ENCODE measurements at regions not wholly inside any gene's neighbourhood (a gene's known extent, or its start where the extent isn't known, plus 50 kb on each side); places are given as distances from the start of the nearest gene placed in this dataset.

GRCh38 chr2:19274439-19274838, 84.0 kb downstream of the OSR1 start:
- no peak overlapping the region for H3K4me3 ChIP-seq (replicated peaks; ENCODE audit: insufficient read depth, low read length)
- no peak for DNase-seq (ENCODE audit: low read depth in 1 of 2, low spot score in 1 of 2)
- no peaks in the 10 kb centered on the region for H3K27me3 ChIP-seq (ENCODE audit: insufficient read depth, poor library complexity, severe bottlenecking)
- H3K27ac ChIP-seq (replicated peaks), result no peak overlapping the region
- TF ChIP-seq GABPA (IDR thresholded peaks at IDR 0.05; ENCODE audit: low read depth) (no peak), SPI1 (IDR thresholded peaks at IDR 0.05; ENCODE audit: borderline replicate concordance, low read depth) (no peak), REST (IDR thresholded peaks at IDR 0.05; ENCODE audit: insufficient replicate concordance, low read depth) (no peak), POLR2AphosphoS5 (IDR thresholded peaks at IDR 0.05; ENCODE audit: low read depth) (no peak), CTCF (IDR thresholded peaks at IDR 0.05; ENCODE audit: insufficient read depth, low read length) (no peak)

GRCh38 chr2:19272941-19273470, 85.4 kb downstream of the OSR1 start:
- no peak overlapping the region for H3K27ac ChIP-seq (replicated peaks)

More at GRCh38 chr2:19272941-19273470, 85.4 kb downstream of the OSR1 start:
- DNase-seq (ENCODE audit: low read depth in 1 of 2, low spot score in 1 of 2), result no peak
- TF ChIP-seq POLR2AphosphoS5 (IDR thresholded peaks at IDR 0.05; ENCODE audit: low read depth), result no peak
- TF ChIP-seq GABPA (IDR thresholded peaks at IDR 0.05; ENCODE audit: low read depth), result no peak
- no peak for TF ChIP-seq CTCF (IDR thresholded peaks at IDR 0.05; ENCODE audit: insufficient read depth, low read length)
- TF ChIP-seq SPI1 (IDR thresholded peaks at IDR 0.05; ENCODE audit: borderline replicate concordance, low read depth), result no peak
- TF ChIP-seq REST (IDR thresholded peaks at IDR 0.05; ENCODE audit: insufficient replicate concordance, low read depth), result no peak
- Histone ChIP-seq H3K4me3 (replicated peaks; ENCODE audit: insufficient read depth, low read length) (no peak overlapping the region), H3K27me3 (ENCODE audit: insufficient read depth, poor library complexity, severe bottlenecking) (no peaks in the 10 kb centered on the region)
